Hepatocyte (in vitro differentiated cells): ENCODE measurements at regions not wholly inside any gene's neighbourhood (a gene's known extent, or its start where the extent isn't known, plus 50 kb on each side); places are given as distances from the start of the nearest gene placed in this dataset.

Source experiments
- CTCF ChIP-seq: fragments of 200-600 bp; sonication (generic); IDR thresholded peaks from 2 replicates; pipeline ENCODE4 v1.5.1; 2016; ENCODE audit warnings: antibody characterized with exemption, mild to moderate bottlenecking; ENCODE audit not compliant: poor library complexity
- EZH2 ChIP-seq: fragments of 200-600 bp; sonication (generic); IDR thresholded peaks from 2 replicates; pipeline ENCODE4 v1.6.1; 2016; ENCODE audit warnings: antibody characterized with exemption, mild to moderate bottlenecking, borderline replicate concordance
- EZH2phosphoT487 ChIP-seq: fragments of 200-600 bp; sonication (generic); IDR thresholded peaks from one replicate; pipeline ENCODE4 v1.6.1; 2018; ENCODE audit warnings: antibody characterized with exemption, mild to moderate bottlenecking, low read depth, moderate library complexity; ENCODE audit not compliant: unreplicated experiment, severe bottlenecking

- TF ChIP-seq CTCF (no peak), EZH2 (no peak), EZH2phosphoT487 (no peak)
Measured at GRCh38 chr2:12514631-12515437, 201.9 kb upstream of the TRIB2 start.
